Neural progenitor cell (in vitro differentiated cells): ENCODE measurements at regions not wholly inside any gene's neighbourhood (a gene's known extent, or its start where the extent isn't known, plus 50 kb on each side); places are given as distances from the start of the nearest gene placed in this dataset.

Experiments used
- EZH2 ChIP-seq: fragments of 200-600 bp; sonication (generic); IDR thresholded peaks from 2 replicates; pipeline ENCODE4 v1.6.1; 2017; ENCODE audit warnings: antibody characterized with exemption, mild to moderate bottlenecking, moderate library complexity
- TF ChIP-seq, protein P1 (sequence below): fragments of 200-600 bp; sonication (generic); IDR thresholded peaks from 2 replicates; pipeline ENCODE4 v1.5.1; 2017; ENCODE audit warnings: antibody characterized with exemption, mild to moderate bottlenecking

DNA sequence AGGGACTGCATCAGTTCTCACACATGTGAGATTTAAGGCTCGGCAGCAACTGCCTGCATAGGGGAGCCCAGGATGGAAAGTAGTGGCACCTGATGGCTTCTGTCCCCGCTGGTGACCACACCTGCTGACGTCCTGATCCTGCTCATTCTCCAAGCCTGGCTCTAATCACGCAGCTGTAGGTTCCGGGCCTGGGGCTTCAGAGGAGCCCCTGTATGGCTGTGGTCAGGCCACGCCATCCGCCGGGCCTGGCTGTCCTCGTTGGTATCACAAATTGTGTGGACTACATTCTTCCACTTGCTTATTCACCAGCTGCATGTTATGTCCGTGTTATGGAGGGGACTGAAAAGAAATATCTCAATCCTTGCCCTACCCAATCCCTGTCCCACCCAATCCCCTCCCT, 580.0 kb downstream of the TBC1D22A start:
- TF ChIP-seq, protein P1, sequence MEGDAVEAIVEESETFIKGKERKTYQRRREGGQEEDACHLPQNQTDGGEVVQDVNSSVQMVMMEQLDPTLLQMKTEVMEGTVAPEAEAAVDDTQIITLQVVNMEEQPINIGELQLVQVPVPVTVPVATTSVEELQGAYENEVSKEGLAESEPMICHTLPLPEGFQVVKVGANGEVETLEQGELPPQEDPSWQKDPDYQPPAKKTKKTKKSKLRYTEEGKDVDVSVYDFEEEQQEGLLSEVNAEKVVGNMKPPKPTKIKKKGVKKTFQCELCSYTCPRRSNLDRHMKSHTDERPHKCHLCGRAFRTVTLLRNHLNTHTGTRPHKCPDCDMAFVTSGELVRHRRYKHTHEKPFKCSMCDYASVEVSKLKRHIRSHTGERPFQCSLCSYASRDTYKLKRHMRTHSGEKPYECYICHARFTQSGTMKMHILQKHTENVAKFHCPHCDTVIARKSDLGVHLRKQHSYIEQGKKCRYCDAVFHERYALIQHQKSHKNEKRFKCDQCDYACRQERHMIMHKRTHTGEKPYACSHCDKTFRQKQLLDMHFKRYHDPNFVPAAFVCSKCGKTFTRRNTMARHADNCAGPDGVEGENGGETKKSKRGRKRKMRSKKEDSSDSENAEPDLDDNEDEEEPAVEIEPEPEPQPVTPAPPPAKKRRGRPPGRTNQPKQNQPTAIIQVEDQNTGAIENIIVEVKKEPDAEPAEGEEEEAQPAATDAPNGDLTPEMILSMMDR = no peak
- TF ChIP-seq EZH2 = no peak
